HepG2 (cell line): ENCODE measurements at regions not wholly inside any gene's neighbourhood (a gene's known extent, or its start where the extent isn't known, plus 50 kb on each side); places are given as distances from the start of the nearest gene placed in this dataset.

Experiments
- CTCF ChIP-seq: sonication (generic); formaldehyde crosslinking; IDR thresholded peaks from 2 replicates; pipeline ENCODE4 v1.5.0; 2020; ENCODE audit warnings: mild to moderate bottlenecking, missing genetic modification reagents, moderate library complexity
- E2F2 ChIP-seq: sonication (generic); formaldehyde crosslinking; IDR thresholded peaks from 2 replicates; pipeline ENCODE4 v1.4.0; 2020; ENCODE audit warnings: missing genetic modification reagents, borderline replicate concordance
- KDM1A ChIP-seq: IDR thresholded peaks from 2 replicates; pipeline ENCODE4 v1.6.1; 2016; ENCODE audit warnings: missing compliant biosample characterization
- MBD4 ChIP-seq: IDR thresholded peaks from 2 replicates; pipeline ENCODE4 v1.6.1; 2012; ENCODE audit warnings: low read length, inconsistent platforms, borderline replicate concordance
- RAD21 ChIP-seq: fragments of 450-650 bp; formaldehyde crosslinking; IDR thresholded peaks from 2 replicates; pipeline ENCODE4 v1.5.0; 2020; ENCODE audit warnings: mild to moderate bottlenecking
- REPIN1 ChIP-seq: sonication (generic); formaldehyde crosslinking; IDR thresholded peaks from 2 replicates; pipeline ENCODE4 v1.8.0; 2022; ENCODE audit warnings: missing genetic modification reagents, low read depth, mild to moderate bottlenecking, borderline replicate concordance
- REST ChIP-seq, 2 experiments: IDR thresholded peaks; 2 replicates each; pipeline ENCODE4 v1.6.1; 2011 to 2012; ENCODE audit warnings: low read length in 2 of 2, borderline replicate concordance in 1 of 2, low read depth in 1 of 2, mild to moderate bottlenecking in 1 of 2, moderate library complexity in 1 of 2
- TOE1 ChIP-seq: sonication (generic); formaldehyde crosslinking; IDR thresholded peaks from 2 replicates; pipeline ENCODE4 v1.4.0; 2020; ENCODE audit warnings: mild to moderate bottlenecking, missing genetic modification reagents
- ZFP37 ChIP-seq: sonication (generic); formaldehyde crosslinking; IDR thresholded peaks from 2 replicates; pipeline ENCODE4 v1.4.0; 2020; ENCODE audit warnings: missing genetic modification reagents, borderline replicate concordance
- ZNF569 ChIP-seq: sonication (generic); formaldehyde crosslinking; IDR thresholded peaks from 2 replicates; pipeline ENCODE4 v1.5.0; 2020; ENCODE audit warnings: mild to moderate bottlenecking, missing genetic modification reagents, moderate library complexity, borderline replicate concordance
- ZNF839 ChIP-seq: sonication (generic); formaldehyde crosslinking; IDR thresholded peaks from 2 replicates; pipeline ENCODE4 v1.4.0; 2020; ENCODE audit warnings: missing genetic modification reagents, mild to moderate bottlenecking, borderline replicate concordance

GRCh38 chr6:13870214-13870830, 54.4 kb upstream of the RNF182 start:
- TF ChIP-seq REPIN1 (CRISPR knock-in tag) (no peak), ZFP37 (CRISPR knock-in tag) (no peak), CTCF (CRISPR knock-in tag) (no peak), ZNF839 (CRISPR knock-in tag) (no peak), E2F2 (no peak), ZNF569 (CRISPR knock-in tag) (no peak), MBD4 (no peak), TOE1 (CRISPR knock-in tag) (no peak), RAD21 (CRISPR knock-in tag) (no peak), REST (IDR thresholded peaks at IDR 0.05; ENCODE audit: borderline replicate concordance in 1 of 2, low read depth in 1 of 2, low read length in 2 of 2) (no peak), KDM1A (CRISPR knock-in tag) (no peak)
